Activated T-cell treated with anti-CD3 and anti-CD28 coated beads, Interleukin-2, amount 50 U/mL, for 72 hours (primary cell): ENCODE measurements at regions not wholly inside any gene's neighbourhood (a gene's known extent, or its start where the extent isn't known, plus 50 kb on each side); places are given as distances from the start of the nearest gene placed in this dataset.

Experiments
- ATAC-seq, 2 donors: fragments of 150-1000 bp; cut with Tn5 transposase; replicated peaks in 1 of 2; 2 replicates each; pipeline ENCODE4 v1.10.0; 2021; ENCODE audit warnings: moderate library complexity in 2 of 2, mild to moderate bottlenecking in 1 of 2
- DNase-seq, 2 donors: peaks; one replicate each; pipeline ENCODE4 v3.0.0; 2021 to 2022; ENCODE audit warnings: mixed read lengths in 1 of 2
- H3K27ac Mint-ChIP-seq: one replicate; pipeline ENCODE4 v1.8.0; 2022; ENCODE audit warnings: mild to moderate bottlenecking, moderate library complexity, mixed read lengths
- H3K27me3 Mint-ChIP-seq: one replicate; pipeline ENCODE4 v1.8.0; 2022; ENCODE audit warnings: low read depth, mixed read lengths
- H3K36me3 Mint-ChIP-seq, 2 donors: one replicate each; pipeline ENCODE4 v1.8.0; 2022; ENCODE audit warnings: mixed read lengths in 2 of 2, mild to moderate bottlenecking in 1 of 2; ENCODE audit not compliant: insufficient read depth in 2 of 2
- H3K4me1 Mint-ChIP-seq: one replicate; pipeline ENCODE4 v1.8.0; 2022; ENCODE audit warnings: low read depth, mixed read lengths
- H3K4me3 Mint-ChIP-seq, 2 donors: one replicate each; pipeline ENCODE4 v1.8.0; 2022; ENCODE audit warnings: mild to moderate bottlenecking in 2 of 2, mixed read lengths in 2 of 2, moderate library complexity in 2 of 2
- H3K9me3 Mint-ChIP-seq, 2 donors: one replicate each; pipeline ENCODE4 v1.8.0; 2022; ENCODE audit warnings: mixed read lengths in 2 of 2

DNA sequence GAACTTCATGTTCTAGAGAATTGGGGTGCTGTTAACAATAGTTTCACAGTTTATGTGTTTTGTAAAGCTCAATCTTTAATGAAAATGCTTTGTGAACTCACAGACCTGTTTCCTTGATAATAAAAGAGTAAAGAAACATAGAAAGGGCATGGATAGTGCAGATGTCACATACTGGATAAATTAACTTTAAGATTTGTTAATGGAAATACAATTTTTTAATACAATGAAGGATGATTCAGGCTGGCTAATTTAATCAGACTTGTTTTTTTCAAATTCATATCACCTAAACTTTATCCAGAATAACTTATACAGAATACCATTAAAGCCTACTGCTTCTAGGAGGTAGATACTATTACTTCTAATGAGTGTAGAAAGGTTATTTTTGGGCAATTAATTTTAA lies 1033.5 kb upstream of the SLC10A2 start:
- Mint-ChIP-seq H3K27me3 (no peaks in the 10 kb centered on the region), H3K36me3 (peaks cover 0 to 1% of the 10 kb centered on the region in 2 donors), H3K27ac (no peak overlapping the region), H3K4me3 (no peak overlapping the region), H3K4me1 (no peaks in the 10 kb centered on the region), H3K9me3 (peaks cover 6 to 7% of the 10 kb centered on the region in 2 donors)
- ATAC-seq (no peak), DNase-seq (no peak)

DNA sequence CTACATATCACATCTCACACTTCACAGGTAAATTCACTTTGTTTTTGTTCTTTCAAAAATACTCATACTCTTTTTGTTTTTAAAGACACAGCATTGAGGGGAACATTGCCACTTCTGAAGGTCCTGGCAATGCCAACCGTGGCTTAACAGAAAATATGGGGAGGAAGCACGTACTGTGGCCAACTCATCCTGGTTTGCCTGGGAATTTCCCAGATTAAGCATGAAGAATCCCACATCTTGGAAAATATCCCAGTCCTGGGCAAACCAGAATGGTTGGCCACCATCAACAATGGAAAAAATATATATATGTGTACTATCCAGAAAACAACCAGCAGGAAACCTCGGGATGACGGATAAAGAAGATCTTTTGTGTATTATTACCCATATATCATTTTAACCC lies 1032.2 kb upstream of the SLC10A2 start:
- Mint-ChIP-seq H3K9me3 (peaks cover 6 to 7% of the 10 kb centered on the region in 2 donors), H3K4me1 (no peaks in the 10 kb centered on the region), H3K36me3 (no peaks in the 10 kb centered on the region), H3K27me3 (no peaks in the 10 kb centered on the region), H3K4me3 (no peak overlapping the region), H3K27ac (no peak overlapping the region)
- ATAC-seq, result no peak
- no peak for DNase-seq

GRCh38 chr13:104086759-104087158 lies 1020.5 kb upstream of the SLC10A2 start:
- no peaks in the 10 kb centered on the region for H3K4me1 Mint-ChIP-seq

DNA sequence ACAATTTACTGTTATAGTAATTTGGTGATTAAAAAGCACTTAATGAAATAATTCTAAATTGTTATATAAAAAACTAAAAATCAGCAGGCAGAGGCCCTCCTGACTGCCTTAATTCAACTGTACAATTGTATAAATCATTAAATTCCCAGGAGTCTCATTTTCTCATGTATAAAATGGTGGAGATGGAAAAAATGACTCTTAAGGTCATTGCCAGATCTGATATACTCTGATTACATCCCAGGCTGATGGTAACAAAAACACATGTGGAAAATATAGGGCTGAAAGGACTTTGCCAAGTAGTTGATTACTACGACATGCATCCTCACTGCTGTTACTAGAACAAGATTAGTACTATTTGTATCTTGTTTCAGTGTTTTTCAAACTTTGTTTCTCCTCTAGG lies 1020.0 kb upstream of the SLC10A2 start:
- Mint-ChIP-seq H3K27me3 (no peaks in the 10 kb centered on the region), H3K4me1 (no peaks in the 10 kb centered on the region), H3K27ac (no peak overlapping the region), H3K9me3 (peaks cover 15 to 17% of the 10 kb centered on the region in 2 donors), H3K4me3 (no peak overlapping the region), H3K36me3 (peaks cover 2 to 3% of the 10 kb centered on the region in 2 donors)
- no peak for DNase-seq
- no peak for ATAC-seq

More at GRCh38 chr13:104086759-104087158, 1020.5 kb upstream of the SLC10A2 start:
- Mint-ChIP-seq H3K9me3 (peaks cover 15 to 17% of the 10 kb centered on the region in 2 donors), H3K36me3 (peaks cover 2 to 3% of the 10 kb centered on the region in 2 donors), H3K4me3 (no peak overlapping the region), H3K27me3 (no peaks in the 10 kb centered on the region), H3K27ac (no peak overlapping the region)
- ATAC-seq, result no peak
- no peak for DNase-seq

DNA sequence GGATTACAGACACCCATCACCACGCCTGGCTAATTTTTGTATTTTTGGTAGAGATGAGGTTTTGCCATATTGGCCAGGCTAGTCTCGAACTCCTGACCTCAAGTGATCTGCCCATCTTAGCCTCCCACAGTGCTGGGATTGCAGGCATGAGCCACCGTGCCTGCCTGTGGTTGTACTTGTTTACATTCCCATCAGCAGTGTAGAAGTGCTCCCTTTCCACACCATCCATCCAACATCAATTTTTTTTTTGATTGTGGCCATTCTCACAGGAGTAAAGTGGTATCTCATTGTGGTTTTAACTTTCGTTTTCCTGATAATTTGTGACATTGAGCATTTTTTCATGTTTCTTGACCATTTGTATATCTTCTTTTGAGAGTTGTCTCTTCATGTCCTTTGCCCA lies 1019.4 kb upstream of the SLC10A2 start:
- Mint-ChIP-seq H3K36me3 (peaks cover 2 to 3% of the 10 kb centered on the region in 2 donors), H3K9me3 (peaks cover 15 to 17% of the 10 kb centered on the region in 2 donors)

GRCh38 chr13:104074326-104074725 lies 1008.1 kb upstream of the SLC10A2 start:
- no peaks in the 10 kb centered on the region for H3K27me3 Mint-ChIP-seq
- peaks cover 6 to 10% of the 10 kb centered on the region in 2 donors for H3K9me3 Mint-ChIP-seq
- no peak overlapping the region for H3K27ac Mint-ChIP-seq
- H3K36me3 Mint-ChIP-seq, result no peaks in the 10 kb centered on the region
- H3K4me3 Mint-ChIP-seq, result no peak overlapping the region
- H3K4me1 Mint-ChIP-seq, result no peaks in the 10 kb centered on the region
- DNase-seq (no peak), ATAC-seq (no peak)

More for the DNA sequence above, 1019.4 kb upstream of the SLC10A2 start:
- H3K4me1 Mint-ChIP-seq, result no peaks in the 10 kb centered on the region
- H3K4me3 Mint-ChIP-seq, result no peak overlapping the region
- ATAC-seq (no peak), DNase-seq (no peak)
- H3K27me3 Mint-ChIP-seq, result no peaks in the 10 kb centered on the region
- H3K27ac Mint-ChIP-seq, result no peak overlapping the region

DNA sequence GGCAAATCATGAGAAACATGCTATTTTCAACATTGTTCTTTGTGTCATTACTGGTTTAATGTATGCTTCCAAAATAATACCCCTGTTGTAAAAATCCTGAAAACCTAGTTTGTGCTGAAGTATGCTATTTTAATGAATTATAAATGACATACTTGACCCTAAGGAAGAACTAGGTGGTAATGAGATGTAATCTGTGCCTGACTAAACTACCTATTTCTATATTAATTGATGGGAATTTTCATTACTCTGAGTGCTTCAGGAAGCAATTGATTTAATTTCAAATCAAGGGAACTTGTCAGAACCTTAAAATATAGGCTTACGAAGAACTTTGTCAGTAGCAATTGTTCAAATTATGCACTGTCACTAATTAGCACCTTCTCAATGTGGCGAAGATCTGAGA lies 1005.6 kb upstream of the SLC10A2 start:
- DNase-seq (no peak), ATAC-seq (no peak)
- no peak overlapping the region for H3K27ac Mint-ChIP-seq
- H3K36me3 Mint-ChIP-seq, result peaks cover 0 to 2% of the 10 kb centered on the region in 2 donors
- no peaks in the 10 kb centered on the region for H3K4me1 Mint-ChIP-seq
- peaks cover 6% of the 10 kb centered on the region in 2 donors for H3K9me3 Mint-ChIP-seq
- H3K27me3 Mint-ChIP-seq, result no peaks in the 10 kb centered on the region
- no peak overlapping the region for H3K4me3 Mint-ChIP-seq

GRCh38 chr13:104065328-104065727 lies 999.1 kb upstream of the SLC10A2 start:
- H3K27me3 Mint-ChIP-seq, result no peaks in the 10 kb centered on the region

DNA sequence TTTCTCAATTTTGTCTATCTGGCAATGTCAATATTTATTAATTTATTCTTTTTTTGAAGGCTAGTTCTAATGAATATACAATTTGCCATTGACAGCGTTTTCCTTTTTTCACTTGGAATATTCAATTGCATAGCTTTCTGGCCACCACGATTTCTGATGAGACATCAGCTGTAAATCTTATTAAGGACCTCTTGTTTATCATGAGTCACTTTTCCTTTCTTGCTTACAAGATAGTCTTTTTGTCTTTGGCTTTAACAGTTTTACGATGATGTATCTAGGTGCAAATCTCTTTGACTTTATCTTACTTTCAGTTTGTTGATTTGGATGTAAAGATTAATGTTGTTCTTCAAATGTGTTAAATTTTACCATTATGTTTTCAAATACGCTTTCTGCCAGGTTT lies 991.6 kb upstream of the SLC10A2 start:
- no peaks in the 10 kb centered on the region for H3K4me1 Mint-ChIP-seq
- DNase-seq, result no peak
- peaks cover 9 to 16% of the 10 kb centered on the region in 2 donors for H3K9me3 Mint-ChIP-seq
- no peaks in the 10 kb centered on the region for H3K27me3 Mint-ChIP-seq
- no peak overlapping the region for H3K4me3 Mint-ChIP-seq
- no peak for ATAC-seq
- no peak overlapping the region for H3K27ac Mint-ChIP-seq
- no peaks in the 10 kb centered on the region for H3K36me3 Mint-ChIP-seq

More at GRCh38 chr13:104065328-104065727, 999.1 kb upstream of the SLC10A2 start:
- no peak for DNase-seq
- ATAC-seq, result no peak
- Mint-ChIP-seq H3K4me1 (no peaks in the 10 kb centered on the region), H3K36me3 (peaks cover 0 to 2% of the 10 kb centered on the region in 2 donors), H3K4me3 (no peak overlapping the region), H3K9me3 (peaks cover 9% of the 10 kb centered on the region in 2 donors), H3K27ac (no peak overlapping the region)

DNA sequence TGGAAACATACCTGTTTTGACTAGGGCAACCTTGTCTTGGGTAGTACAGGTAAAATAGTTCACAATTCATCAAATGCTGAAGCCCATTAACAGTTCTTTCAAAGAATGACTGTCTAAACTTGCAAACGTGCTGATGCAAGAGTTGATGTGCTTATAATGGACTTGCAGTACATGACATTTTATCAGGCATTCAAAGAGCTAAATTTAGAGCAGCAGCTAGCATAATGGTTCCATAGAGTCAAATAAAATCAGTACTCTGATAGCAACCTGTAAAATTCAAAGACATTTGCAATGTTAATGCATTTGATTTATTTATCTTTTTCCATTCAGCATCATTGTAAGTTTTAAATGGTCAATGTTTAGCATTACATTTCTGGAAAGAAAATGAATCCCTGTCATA lies 979.7 kb upstream of the SLC10A2 start:
- Mint-ChIP-seq H3K27me3 (no peaks in the 10 kb centered on the region), H3K27ac (no peak overlapping the region), H3K36me3 (no peaks in the 10 kb centered on the region), H3K9me3 (peaks cover 5 to 9% of the 10 kb centered on the region in 2 donors), H3K4me3 (no peak overlapping the region), H3K4me1 (no peaks in the 10 kb centered on the region)
- no peak for ATAC-seq
- no peak for DNase-seq

DNA sequence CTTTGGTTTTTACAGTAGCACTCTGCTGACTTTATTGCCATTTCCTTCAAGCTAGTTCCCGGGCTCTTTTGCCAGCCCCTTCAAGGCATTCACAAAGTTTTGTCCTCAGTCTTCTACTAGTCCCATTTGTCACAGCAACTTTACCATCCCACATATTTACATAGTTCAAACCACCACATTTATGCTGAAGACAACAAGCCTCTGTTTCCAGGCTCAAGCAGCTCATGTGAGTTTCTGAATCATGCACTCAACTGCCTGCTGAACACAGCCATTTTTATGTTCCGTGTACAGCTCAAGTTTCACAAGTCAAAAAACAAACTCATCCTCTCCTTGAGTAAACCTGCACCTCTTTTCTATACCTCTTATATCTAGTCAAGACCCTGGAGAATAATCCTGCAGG lies 977.0 kb upstream of the SLC10A2 start:
- Mint-ChIP-seq H3K36me3 (no peaks in the 10 kb centered on the region), H3K27ac (no peak overlapping the region), H3K9me3 (peaks cover 6 to 9% of the 10 kb centered on the region in 2 donors), H3K4me3 (no peak overlapping the region), H3K27me3 (no peaks in the 10 kb centered on the region), H3K4me1 (no peaks in the 10 kb centered on the region)
- ATAC-seq, result no peak
- DNase-seq, result no peak

- Mint-ChIP-seq H3K27ac (no peak overlapping the region), H3K4me1 (no peaks in the 10 kb centered on the region), H3K27me3 (no peaks in the 10 kb centered on the region), H3K4me3 (no peak overlapping the region), H3K9me3 (peaks cover 0 to 3% of the 10 kb centered on the region in 2 donors), H3K36me3 (no peaks in the 10 kb centered on the region)
- no peak for ATAC-seq
- no peak for DNase-seq
Observed at GRCh38 chr13:104034891-104035290, 968.7 kb upstream of the SLC10A2 start.

GRCh38 chr13:104025303-104025702 lies 959.1 kb upstream of the SLC10A2 start:
- Mint-ChIP-seq H3K4me1 (no peaks in the 10 kb centered on the region), H3K27me3 (no peaks in the 10 kb centered on the region), H3K36me3 (no peaks in the 10 kb centered on the region), H3K9me3 (peaks cover 0 to 10% of the 10 kb centered on the region in 2 donors), H3K27ac (no peak overlapping the region), H3K4me3 (no peak overlapping the region)
- ATAC-seq (no peak), DNase-seq (no peak)

GRCh38 chr13:104024416-104025170 lies 958.4 kb upstream of the SLC10A2 start:
- Mint-ChIP-seq H3K27me3 (no peaks in the 10 kb centered on the region), H3K27ac (no peak overlapping the region), H3K36me3 (no peaks in the 10 kb centered on the region), H3K4me3 (no peak overlapping the region), H3K4me1 (no peaks in the 10 kb centered on the region), H3K9me3 (peaks cover 0 to 9% of the 10 kb centered on the region in 2 donors)
- ATAC-seq, result no peak
- DNase-seq, result no peak
